ENCODE measurements at regions not wholly inside any gene's neighbourhood (a gene's known extent, or its start where the extent isn't known, plus 50 kb on each side); places are given as distances from the start of the nearest gene placed in this dataset.
A peak's percentile ranks its signal among the peaks of the same experiment; 100 is the strongest.
"Not testable (repeated sequence)": the region's sequence is repeated elsewhere in the genome, so short reads cannot be mapped to it uniquely, and the experiment has no call there.

DNA sequence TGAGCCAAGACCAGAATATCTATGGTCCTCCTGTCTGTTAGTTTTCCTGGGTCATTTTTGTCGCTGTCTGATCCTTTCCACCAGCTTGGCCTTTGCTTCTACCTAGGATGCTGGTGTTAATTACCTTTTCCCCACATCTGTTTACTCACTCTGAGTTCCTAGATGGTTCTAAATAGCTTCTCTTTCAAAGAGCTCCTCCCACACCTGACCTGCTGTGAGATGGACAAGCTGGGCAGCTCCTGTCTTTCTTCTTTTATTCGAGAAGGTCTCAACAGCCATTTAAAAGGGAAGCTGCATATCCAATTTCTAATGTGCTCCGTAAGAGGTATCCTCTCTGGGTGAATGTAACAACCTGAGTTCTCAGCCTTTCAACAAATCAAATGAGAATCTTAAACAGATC is 156.2 kb downstream of the HRH4 start:
- Mint-ChIP-seq H3K4me3 (no peak overlapping the region), H3K4me1 (no peaks in the 10 kb centered on the region), H3K27ac (peak overlapping the region in 1 of 3 experiments; percentile 55), H3K9me3 (peaks cover 5% of the 10 kb centered on the region), H3K27me3 (ENCODE audit: low read depth) (peaks cover 6% of the 10 kb centered on the region), H3K36me3 (ENCODE audit: low read depth) (peaks cover 3% of the 10 kb centered on the region)
- no peak for TF ChIP-seq CTCF (IDR thresholded peaks at IDR 0.05; ENCODE audit: unreplicated experiment in 3 of 3)

GRCh38 chr18:24624421-24624820 is 164.0 kb downstream of the HRH4 start:
- H3K4me1 Mint-ChIP-seq; H3K36me3 Mint-ChIP-seq (ENCODE audit: low read depth); H3K9me3 Mint-ChIP-seq; H3K27me3 Mint-ChIP-seq (ENCODE audit: low read depth); H3K27ac Mint-ChIP-seq; H3K4me3 Mint-ChIP-seq: not testable (repeated sequence)

- peaks cover 3% of the 10 kb centered on the region for H3K9me3 Mint-ChIP-seq
- TF ChIP-seq CTCF (IDR thresholded peaks at IDR 0.05; ENCODE audit: unreplicated experiment in 3 of 3): no peak
- peaks cover 24% of the 10 kb centered on the region for H3K4me1 Mint-ChIP-seq
- H3K27ac Mint-ChIP-seq: no peak overlapping the region
- no peak overlapping the region for H3K4me3 Mint-ChIP-seq
- H3K27me3 Mint-ChIP-seq (ENCODE audit: low read depth): peaks cover 8% of the 10 kb centered on the region
- H3K36me3 Mint-ChIP-seq (ENCODE audit: low read depth): no peaks in the 10 kb centered on the region
Measured at GRCh38 chr18:24627644-24628315, 167.3 kb downstream of the HRH4 start.

- Mint-ChIP-seq H3K4me3 (no peak overlapping the region), H3K9me3 (peaks cover 3% of the 10 kb centered on the region), H3K27ac (no peak overlapping the region), H3K27me3 (ENCODE audit: low read depth) (peaks cover 8% of the 10 kb centered on the region), H3K4me1 (peaks cover 24% of the 10 kb centered on the region), H3K36me3 (ENCODE audit: low read depth) (no peaks in the 10 kb centered on the region)
- TF ChIP-seq CTCF (IDR thresholded peaks at IDR 0.05; ENCODE audit: unreplicated experiment in 3 of 3): no peak
Measured at GRCh38 chr18:24628326-24628725, 167.9 kb downstream of the HRH4 start.

DNA sequence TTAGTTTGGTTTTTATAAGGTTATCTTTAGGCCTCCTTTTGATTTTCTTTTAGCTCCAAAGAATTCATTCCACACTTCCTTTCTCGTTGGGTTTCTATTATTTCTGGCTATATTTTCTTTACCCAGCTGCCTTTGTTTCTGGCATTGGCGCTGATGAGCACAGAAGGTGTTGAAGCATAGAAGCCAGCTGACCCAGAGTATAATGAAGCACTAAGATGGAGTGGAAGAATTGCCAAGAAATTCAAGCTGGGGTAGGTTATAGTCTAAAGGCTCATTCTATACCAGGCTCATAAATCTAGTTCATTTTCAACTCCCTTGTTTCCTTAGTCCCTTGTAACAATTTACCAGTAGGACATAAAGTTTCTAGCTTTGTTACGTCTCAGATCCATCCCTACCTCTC is 169.5 kb downstream of the HRH4 start:
- H3K36me3 Mint-ChIP-seq (ENCODE audit: low read depth): no peaks in the 10 kb centered on the region
- H3K27ac Mint-ChIP-seq: peak overlapping the region in 1 of 3 experiments; percentile 3
- peaks cover 3% of the 10 kb centered on the region for H3K9me3 Mint-ChIP-seq
- peaks cover 24% of the 10 kb centered on the region for H3K4me1 Mint-ChIP-seq
- H3K4me3 Mint-ChIP-seq: no peak overlapping the region
- TF ChIP-seq CTCF (IDR thresholded peaks at IDR 0.05; ENCODE audit: unreplicated experiment in 3 of 3): no peak
- peaks cover 8% of the 10 kb centered on the region for H3K27me3 Mint-ChIP-seq (ENCODE audit: low read depth)

- peaks cover 24% of the 10 kb centered on the region for H3K4me1 Mint-ChIP-seq
- no peaks in the 10 kb centered on the region for H3K36me3 Mint-ChIP-seq (ENCODE audit: low read depth)
- peak overlapping the region in 2 of 3 experiments; percentile 3 to 52 for H3K27ac Mint-ChIP-seq
Measured at GRCh38 chr18:24630346-24630880, 170.0 kb downstream of the HRH4 start.

More at GRCh38 chr18:24630346-24630880, 170.0 kb downstream of the HRH4 start:
- peaks cover 7% of the 10 kb centered on the region for H3K27me3 Mint-ChIP-seq (ENCODE audit: low read depth)
- H3K9me3 Mint-ChIP-seq: peaks cover 3% of the 10 kb centered on the region
- H3K4me3 Mint-ChIP-seq: no peak overlapping the region
- TF ChIP-seq CTCF (IDR thresholded peaks at IDR 0.05; ENCODE audit: unreplicated experiment in 3 of 3): no peak
